GM21717 (cell line): ENCODE measurements at regions not wholly inside any gene's neighbourhood (a gene's known extent, or its start where the extent isn't known, plus 50 kb on each side); places are given as distances from the start of the nearest gene placed in this dataset.
"Not testable (repeated sequence)": the region's sequence is repeated elsewhere in the genome, so short reads cannot be mapped to it uniquely, and the experiment has no call there.

Experiments used
- ATAC-seq: cut with Tn5 transposase; IDR thresholded peaks from one replicate; pipeline ENCODE4 v1.9.1; 2021; ENCODE audit warnings: mild to moderate bottlenecking, moderate library complexity; ENCODE audit not compliant: unreplicated experiment

DNA sequence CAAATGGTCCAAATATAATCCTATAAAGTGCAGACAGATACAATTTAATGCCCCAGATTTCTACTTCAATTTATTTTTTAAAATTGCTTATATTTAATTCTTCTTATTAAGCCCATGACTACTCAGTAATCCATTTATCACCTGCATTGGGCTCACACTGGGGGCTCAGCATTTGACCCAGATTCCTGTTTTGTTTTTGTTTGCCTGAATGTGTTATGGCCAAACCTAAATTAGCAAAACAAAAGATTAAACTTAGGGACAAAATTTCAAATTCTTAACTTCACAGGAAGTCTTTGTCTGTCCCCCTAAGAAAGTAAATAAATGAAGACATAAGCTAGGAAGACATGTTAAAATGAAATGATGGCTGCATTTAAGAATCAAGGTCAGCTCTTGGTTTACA, 322.3 kb downstream of the RMST start:
- ATAC-seq: no peak

DNA sequence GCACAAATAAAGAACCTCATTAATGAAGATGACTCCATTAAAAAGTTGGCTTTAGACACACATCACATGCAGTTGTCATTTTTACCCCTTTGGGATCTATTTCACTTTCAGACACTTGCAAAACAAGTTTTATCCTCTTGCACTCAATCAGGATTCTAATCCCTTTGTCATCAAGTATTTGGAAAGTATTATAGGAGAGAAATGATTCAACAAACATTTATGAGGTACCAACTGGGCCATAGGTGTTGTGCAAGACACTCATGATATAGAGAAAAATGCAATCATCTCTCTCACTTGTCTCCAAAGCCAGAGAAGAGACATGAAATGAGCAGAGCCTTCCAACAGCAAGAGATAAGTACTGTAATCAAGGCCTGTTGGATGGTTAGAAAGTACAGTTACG, 327.7 kb downstream of the RMST start:
- ATAC-seq: no peak

DNA sequence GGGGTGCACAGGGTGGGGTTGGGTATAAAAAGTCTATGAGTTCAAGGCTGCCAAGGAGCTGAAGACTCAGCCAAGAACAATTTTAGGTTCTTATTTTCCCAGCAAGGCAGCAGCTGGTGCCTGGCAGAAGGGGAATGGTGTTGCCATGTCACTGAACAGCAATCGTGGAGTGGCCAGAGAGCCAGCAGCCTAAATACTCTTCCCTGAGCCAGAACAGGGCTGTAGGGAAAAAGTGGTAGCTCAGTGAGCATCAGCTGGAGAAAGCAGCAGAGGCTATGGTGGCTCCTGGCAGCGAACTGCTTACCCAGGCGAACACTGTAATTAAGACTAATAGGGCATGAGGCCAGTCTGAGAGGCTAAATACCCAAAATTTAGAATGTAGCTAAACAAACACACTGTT, 334.9 kb downstream of the RMST start:
- no peak for ATAC-seq

DNA sequence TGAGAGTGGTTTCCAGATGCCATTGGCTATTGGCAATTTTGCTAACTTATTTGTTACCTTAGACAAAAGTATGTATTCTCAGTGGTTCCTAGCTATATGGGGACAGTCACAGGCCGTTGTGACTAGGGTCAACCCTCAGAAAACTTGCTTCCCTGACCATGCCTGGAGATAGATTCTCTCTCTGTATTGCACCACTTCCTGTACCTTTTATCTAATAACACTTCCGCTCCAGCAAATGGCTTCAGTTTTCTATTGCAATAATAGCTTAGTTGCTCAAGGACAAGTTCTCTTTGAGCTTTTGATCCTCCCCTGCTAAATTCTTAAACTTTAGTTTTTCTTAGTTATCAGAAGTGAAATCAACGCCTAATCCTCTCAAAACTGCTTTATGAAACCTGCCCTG, 338.0 kb downstream of the RMST start:
- ATAC-seq: no peak

DNA sequence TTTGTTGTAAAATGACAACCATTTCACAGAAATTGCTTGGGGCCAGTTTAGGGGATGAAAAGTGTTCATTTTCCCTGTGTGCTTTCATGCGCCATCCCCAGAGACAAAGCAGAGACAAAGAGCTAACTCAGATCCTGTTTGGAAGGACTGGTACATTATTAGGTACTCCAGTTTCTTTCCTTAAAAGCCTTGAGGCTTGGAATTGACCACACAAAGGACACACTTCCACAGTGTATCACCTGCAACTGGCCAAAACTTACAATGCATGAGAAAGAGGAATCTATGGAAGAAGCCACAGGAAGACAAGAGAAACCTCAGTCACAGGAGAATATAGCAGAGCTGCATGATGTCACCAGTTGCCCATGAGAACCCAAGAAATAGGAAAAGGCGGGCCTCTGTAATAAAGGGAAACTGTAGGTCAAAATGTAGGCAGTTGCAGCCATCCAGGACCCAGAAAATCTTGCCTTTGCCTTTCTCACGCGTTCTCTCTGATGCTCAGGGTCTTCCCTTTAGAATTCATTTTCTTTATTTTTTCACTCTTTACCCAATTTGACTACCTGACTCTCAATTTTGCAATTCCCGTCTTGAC, 339.0 kb downstream of the RMST start:
- ATAC-seq: no peak

DNA sequence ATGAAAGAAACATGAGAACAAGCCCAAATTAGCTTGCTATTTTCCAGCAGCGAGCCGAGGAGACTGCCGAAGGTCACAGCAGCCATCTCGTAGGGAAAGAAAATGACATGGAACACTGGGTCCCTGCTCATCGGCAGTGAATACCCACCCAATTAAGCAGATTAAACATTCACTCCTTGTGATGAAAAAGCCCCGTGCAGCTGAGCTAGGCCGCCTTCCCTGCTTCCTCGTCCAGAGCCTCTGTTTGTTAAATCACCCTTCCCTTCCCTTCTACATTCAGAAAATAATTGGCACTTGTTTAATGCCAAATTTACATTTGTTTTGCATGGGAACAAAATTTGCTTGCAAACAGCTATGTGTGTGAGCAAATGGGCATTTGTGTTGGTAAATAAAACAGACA, 342.5 kb downstream of the RMST start:
- ATAC-seq: no peak

DNA sequence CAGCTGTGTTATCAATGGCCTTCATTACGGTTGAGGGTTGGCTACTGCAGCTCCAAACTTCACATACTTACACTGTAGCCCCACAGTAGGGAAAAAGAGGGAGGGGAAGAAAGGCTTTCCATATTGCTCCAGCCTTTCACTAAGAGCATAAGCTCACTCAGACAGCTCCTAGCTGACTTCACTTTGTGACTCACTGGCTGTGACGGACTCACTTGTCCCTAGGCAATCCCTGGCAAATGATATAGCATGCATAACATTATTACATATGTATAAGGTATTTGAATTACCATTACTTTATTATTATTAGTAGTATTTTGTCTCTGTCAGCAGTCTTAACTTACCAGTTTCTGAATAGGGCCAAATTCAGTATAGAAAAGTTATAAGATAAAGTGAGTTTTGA, 350.7 kb downstream of the RMST start:
- ATAC-seq: no peak

DNA sequence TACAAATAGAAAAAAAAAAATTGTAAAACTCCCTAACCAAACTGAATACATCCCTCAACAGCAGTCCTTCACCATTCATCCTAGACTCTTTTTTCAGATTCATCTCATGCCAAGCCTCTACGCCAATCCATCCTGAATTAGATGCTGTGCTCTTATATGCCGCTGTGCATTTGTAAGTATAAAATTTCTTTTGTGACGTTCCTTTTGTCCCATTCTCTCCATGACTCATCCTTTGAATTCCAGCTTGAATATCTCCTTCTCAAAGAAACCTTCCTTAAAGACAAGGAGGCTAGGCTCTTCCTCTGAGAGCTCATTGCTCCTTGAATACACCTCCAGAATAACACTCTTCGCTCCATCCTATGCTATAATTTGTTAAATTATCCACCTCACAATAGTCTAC, 359.2 kb downstream of the RMST start:
- ATAC-seq: no peak

DNA sequence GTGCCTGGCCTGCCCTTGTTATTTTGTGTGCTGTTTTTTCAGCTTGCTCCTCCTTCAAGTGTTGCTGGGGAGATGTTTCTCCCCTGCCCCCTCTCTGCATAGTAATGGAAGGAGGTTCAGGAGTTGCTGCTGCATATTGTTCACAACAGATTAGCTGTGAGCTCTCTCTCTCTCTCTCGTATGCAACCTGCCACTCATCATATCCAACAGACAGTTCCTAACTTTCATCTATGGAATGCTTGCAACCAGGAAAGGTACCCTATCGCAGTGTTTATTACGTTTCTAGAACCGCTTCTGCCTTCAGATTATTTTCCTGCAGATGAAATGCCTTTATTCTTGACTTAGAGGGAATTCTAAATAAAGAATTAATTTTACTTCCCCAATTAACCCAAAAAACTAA, 372.9 kb downstream of the RMST start:
- no peak for ATAC-seq

DNA sequence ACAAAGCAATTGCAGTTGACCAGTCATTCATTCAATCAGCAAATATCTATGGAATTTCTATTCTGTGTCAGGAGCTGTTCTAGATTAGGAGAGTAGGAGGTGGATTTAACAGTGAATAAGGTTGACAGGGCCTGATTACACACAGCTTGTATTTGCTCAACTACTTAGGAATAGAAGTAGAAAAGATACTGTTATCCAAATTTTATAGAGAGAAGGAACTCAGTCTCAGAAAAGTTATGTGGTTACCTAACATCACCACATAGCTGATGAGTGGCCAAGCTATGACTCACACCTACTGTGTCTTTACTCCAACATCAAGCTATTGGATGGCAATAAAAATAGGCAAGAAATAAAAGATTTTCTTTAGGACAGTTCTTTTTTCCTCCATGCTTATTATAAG, 374.8 kb downstream of the RMST start:
- ATAC-seq: no peak

DNA sequence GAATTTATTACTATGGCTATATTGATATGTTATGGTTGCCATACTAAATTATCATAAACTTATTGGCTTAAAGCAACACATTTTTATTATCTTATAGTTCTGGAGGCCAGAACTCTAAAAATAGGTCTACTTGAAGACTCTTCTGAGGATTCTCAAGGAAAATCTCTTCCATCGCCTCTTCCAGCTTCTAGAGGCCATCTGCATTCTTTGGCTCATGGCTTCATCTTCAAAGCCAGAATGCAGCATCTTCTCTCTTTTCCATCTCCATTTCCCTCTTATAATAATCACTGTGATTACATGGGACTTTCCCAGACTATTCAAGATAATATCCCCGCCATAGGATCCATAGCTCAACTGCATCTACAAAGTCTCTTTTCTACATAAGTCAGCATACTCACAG, 385.4 kb downstream of the RMST start:
- no peak for ATAC-seq

DNA sequence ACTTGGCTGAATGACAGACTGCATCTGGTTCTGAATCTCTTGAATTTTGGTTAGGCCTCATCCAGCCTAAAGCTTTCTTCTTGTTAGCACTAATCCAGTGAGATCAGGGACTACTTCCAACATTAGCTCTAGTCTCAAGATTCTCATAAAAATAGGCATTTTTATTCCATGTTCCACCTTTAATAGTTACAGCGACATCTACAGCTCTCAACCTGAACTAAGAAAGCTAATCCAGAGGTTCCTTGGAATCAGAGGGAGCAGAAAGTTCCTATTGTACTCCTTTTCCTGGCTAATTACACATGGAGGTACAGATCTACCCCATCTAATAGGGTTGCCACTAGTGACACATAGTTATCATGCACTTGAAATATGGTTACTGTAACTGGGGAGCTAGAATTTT, 391.9 kb downstream of the RMST start:
- ATAC-seq: no peak

DNA sequence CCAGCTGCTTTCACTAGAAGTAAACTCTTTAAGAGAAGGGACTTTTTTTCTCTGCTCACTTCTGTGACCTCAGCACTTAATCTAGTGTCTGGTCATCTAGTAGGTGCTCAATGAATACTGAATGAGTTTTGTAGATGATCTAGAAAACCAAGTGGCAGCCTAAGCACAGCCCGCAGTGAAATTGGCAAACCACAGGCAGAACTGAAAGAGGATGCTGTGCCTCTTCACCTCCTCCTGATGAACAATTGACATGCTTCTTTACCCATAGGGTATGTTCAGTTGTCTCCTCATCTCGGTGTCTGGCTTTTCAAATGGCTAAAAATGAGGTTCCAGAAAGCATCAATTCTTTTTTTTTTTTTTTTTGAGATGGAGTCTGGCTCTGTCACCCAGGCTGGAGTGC, 399.5 kb downstream of the RMST start:
- ATAC-seq: no peak

DNA sequence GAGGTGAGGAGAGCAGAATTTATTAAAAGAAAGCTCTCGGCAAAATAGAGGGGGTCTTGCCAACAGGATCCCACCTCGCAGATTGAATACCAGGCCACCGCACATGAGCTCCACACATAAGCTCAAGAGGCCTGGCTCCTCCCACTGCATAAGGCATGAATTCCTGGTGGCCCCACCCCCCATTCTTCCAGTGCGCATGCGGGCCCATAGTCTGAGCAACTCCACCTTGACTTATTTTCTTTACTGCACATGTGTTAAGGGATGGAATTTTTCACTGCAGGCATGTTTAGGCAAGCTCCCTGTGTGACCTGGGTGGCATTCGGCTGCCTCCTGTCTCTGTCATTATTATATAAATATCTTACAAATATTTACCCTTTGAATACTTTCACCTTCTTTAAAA, 412.5 kb downstream of the RMST start:
- ATAC-seq: no peak

DNA sequence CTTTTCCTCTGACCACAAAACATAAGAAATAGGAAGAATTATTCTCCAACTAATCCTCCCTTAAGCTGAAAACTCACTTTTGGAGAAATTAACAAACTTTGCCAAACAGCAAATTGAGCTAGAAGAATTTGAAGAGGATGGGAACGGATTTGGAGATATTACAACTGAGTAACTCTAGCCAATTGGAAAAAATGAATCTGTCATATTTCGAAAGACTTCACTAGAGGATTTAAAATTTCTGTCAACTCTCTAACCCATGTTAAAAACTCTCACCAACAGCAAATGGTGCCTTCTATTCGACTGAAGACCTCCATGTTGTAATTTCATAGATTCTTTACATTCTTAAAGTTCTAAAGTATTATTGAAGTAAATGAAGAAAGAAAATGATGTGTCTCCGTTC, 414.2 kb downstream of the RMST start:
- no peak for ATAC-seq

DNA sequence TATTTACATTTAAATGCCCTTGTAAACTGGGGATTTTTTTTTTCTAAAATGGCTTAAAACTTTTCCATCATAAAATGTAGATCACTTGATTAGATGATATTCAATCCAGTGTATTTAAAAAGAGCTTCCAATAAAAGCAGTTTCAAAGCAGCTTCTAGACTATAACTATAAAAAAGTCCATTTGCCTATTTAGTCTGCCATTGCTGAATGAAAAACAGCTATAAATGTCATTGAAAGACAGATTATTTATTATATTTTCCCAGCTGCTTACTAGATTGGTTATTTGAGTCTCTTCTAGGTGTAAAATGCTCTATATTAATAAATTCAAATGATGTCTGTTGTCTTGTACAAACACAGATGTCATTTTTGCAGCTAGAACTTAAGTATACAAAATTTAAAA, 414.8 kb downstream of the RMST start:
- ATAC-seq: no peak

DNA sequence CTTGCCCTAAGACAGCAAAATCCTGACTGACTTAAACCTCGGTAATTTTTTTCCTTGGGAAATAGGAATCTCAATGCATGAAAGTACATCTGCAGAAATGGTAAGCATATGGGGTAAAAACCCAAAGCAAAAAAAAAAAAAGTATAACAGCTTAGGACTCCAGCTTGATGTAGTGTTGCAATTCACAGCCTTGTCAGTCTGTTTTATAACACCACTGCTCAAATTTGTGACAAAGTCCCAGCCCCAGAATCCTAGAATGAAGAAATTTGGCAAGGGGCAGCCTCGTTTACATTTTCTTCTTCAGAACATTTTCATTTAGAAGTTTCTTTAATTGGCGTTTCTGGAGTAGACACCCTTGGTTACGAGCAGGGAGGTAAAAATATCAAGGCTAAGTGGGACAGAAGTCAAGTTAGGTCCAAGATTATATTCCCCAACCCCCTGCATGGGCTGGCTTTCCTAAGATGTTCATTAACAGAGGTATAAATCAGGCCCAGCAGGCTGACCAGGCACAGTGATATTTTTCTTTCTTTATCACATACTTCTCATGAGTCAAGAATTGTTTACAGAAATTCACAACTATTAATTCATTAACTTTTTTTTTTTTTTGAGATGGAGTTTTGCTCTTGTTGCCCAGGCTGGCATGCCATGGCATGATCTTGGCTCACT, 424.0 kb downstream of the RMST start:
- no peak for ATAC-seq

DNA sequence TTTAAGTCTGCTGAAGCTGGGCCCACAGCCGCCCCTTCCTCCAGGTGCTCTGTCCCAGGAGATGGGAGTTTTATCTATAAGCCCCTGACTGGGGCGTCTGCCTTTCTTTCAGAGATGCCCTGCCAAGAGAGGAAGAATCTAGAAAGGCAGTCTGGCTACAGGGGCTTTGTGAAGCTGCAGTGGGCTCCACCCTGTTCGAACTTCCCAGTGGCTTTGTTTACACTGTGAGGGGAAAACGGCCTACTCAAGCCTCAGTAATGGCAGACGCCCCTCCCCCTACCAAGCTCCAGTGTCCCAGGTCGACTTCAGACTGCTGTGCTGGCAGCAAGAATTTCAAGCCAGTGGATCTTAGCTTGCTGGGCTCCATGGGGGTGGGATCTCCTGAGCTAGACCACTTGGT, 435.3 kb downstream of the RMST start:
- ATAC-seq: not testable (repeated sequence)

DNA sequence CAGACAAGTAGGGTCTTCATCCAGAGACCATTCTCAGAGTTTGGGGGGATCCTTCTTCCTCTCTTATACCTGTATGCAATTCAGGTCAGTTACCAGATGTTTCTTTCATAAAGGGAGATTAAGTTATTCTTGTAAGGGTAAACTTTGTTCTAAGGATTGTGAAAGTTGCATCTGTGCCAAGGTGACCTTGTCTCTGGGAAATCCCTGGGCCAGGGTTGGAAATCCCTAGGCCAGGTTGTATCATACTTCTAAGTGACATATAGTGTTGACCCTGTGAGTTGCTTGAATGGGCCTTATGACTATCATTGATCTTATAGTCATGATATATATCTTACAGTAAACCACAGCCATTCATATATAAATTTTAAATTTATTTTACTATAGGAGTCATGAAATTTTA, 436.9 kb downstream of the RMST start:
- ATAC-seq: no peak

DNA sequence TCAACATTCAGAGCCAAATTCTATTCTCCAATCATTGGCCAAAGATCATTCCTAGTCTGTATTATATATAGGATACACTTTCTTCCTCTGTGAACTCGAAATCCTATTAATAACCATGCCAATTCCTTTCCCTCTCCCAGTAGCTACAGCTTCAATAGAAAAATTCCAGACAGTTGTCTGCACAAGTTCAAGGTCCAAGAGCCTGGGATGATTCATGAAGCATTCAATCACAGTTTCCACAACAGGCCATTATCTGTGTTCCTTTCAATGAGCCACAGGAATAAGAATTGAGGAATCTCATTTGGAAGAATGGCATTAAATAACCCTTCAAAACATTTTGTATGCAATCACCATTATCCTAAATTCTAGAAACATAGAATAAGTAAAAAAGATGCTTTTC, 437.4 kb downstream of the RMST start:
- no peak for ATAC-seq

DNA sequence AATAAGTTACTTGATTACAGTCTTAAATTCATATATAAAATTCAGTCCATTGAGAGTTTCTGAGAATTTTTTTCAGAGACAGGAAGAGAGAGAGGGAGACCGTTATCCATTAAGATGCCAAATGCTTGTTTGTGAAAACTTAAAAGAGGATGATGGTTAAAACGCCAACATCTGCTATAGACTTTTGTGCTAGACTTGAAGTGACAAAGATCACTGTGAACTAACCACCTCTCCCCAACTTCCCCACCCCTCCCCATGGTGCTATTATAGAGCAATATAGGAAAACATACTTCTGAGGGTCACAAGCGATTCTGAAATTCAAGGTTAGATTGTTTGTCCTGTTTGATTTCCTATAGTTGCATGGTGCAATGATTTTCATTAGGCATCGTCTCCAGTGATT, 440.8 kb downstream of the RMST start:
- ATAC-seq: no peak

DNA sequence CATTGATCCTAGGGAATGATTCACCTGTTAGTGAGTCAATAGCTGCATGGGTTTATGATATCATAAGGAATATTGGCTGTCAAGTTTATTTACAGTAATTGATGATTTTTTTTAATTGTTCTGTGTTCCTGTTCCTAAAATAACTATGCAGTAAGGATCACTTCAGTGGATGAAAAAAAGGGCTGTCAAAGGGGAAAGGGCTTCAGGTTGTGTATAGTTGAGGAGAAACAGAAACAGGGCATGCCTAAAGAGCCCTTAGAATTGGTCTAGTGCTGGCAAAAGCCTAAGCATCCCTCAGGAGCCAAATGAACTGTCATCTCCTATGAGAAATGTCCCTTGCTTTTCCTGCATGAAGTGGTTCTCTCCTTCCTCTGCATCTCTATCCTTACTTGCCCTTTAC, 444.9 kb downstream of the RMST start:
- no peak for ATAC-seq

DNA sequence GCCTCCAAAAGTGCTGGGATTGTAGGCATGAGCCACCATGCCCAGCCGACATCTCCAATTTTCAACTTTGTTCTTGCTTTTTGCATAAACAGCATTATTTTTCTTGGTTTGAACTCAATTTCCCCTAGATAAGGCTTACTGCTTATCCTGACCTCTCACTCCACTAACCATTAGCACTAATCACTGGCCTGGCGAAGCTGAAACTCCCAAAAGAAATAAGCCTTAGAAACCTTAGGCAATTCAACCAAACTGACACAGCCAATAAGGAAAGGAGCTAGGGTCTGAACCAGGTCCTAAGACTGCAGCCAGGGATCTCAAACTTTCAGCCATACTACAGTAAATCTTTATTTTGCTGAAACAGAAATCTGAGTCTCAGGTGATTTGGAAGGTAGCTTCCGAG, 448.0 kb downstream of the RMST start:
- ATAC-seq: no peak
